HCT116 (cell line): ENCODE measurements at regions not wholly inside any gene's neighbourhood (a gene's known extent, or its start where the extent isn't known, plus 50 kb on each side); places are given as distances from the start of the nearest gene placed in this dataset.

ENCODE experiments used
- ATAC-seq: fragments of 200-7000 bp; cut with Tn5 transposase; 2 replicates; pipeline ENCODE4 v1.9.1; 2020; ENCODE audit warnings: mild to moderate bottlenecking, moderate library complexity
- BruUV-seq: library from RNA; stranded (reverse); fragments of 400-500 nt; replicated peaks from 2 replicates; lab custom pipeline; 2021; lab: Mats Ljungman, UMichigan
- CTCF ChIA-PET: fragments of 300-600 bp; sonication (Branson Sonifier 250); formaldehyde crosslinking; loops from one replicate; lab custom pipeline; 2021; ENCODE audit warnings: antibody characterized with exemption; lab: Charles Lee
- POLR2A ChIA-PET: fragments of 300-600, 350-600 bp; sonication (Branson Sonifier 250); formaldehyde crosslinking; loops from one replicate; lab custom pipeline; 2021; ENCODE audit warnings: antibody characterized with exemption; lab: Charles Lee
- RAD21 ChIA-PET, 2 experiments: fragments of 300-600 bp; sonication (Branson Sonifier 250); formaldehyde crosslinking; loops; one replicate each; lab custom pipeline; 2023; ENCODE audit warnings: low total read pairs in 2 of 2; ENCODE audit not compliant: uncharacterized antibody in 2 of 2, unreplicated experiment in 2 of 2, low non-redundant PET in 1 of 2; lab: Charles Lee
- DNase-seq: peaks from one replicate; pipeline ENCODE4 v3.0.0-alpha.2; 2010; ENCODE audit warnings: low read depth, low spot score
- H2AFZ ChIP-seq: fragments of 200-600 bp; shearing (Covaris generic), sonication (generic); 2 replicates; pipeline ENCODE4 v1.6.1; 2017; ENCODE audit warnings: low read depth, mixed run types, mixed read lengths, antibody characterized with exemption, low read length; ENCODE audit not compliant: poor library complexity, severe bottlenecking
- H3K27ac ChIP-seq: 2 replicates; pipeline ENCODE4 v1.5.1; 2012; ENCODE audit warnings: low read depth, low read length
- H3K27me3 ChIP-seq: fragments of 200-600 bp; sonication (generic); 2 replicates; pipeline ENCODE4 v1.6.1; 2016; ENCODE audit warnings: mixed run types, low read length, mixed read lengths; ENCODE audit not compliant: insufficient read depth
- H3K36me3 ChIP-seq, 2 experiments: fragments of 200-500 bp in 1 of 2; fragments of 200-600 bp in 1 of 2; sonication (Bioruptor generic) in 1 of 2; sonication (generic) in 1 of 2; 2 replicates each; pipeline versions ENCODE4 v1.5.1 to v1.6.1; 2014 to 2016; ENCODE audit warnings: low read length in 2 of 2, inconsistent platforms in 1 of 2, mixed read lengths in 1 of 2, mixed run types in 1 of 2; ENCODE audit not compliant: insufficient read depth in 2 of 2, control insufficient read depth in 1 of 2
- H3K4me1 ChIP-seq, 2 experiments: fragments of 200-600 bp in 1 of 2; sonication (generic) in 1 of 2; 2 replicates each; pipeline versions ENCODE4 v1.5.1 to v1.6.1; 2012 to 2017; ENCODE audit warnings: low read length in 2 of 2, inconsistent platforms in 1 of 2, mild to moderate bottlenecking in 1 of 2, mixed read lengths in 1 of 2, mixed run types in 1 of 2, moderate library complexity in 1 of 2; ENCODE audit not compliant: insufficient read depth in 2 of 2, control insufficient read depth in 1 of 2
- H3K4me2 ChIP-seq: fragments of 200-600 bp; sonication (generic); 2 replicates; pipeline ENCODE4 v1.6.1; 2017; ENCODE audit warnings: mixed run types, low read length, mixed read lengths
- H3K4me3 ChIP-seq, 2 experiments: fragments of 200-600 bp in 1 of 2; sonication (generic) in 1 of 2; replicated peaks in 1 of 2; 2 replicates each; pipeline ENCODE4 v1.5.1; 2011 to 2016; ENCODE audit warnings: low read length in 2 of 2, control low read depth in 1 of 2, low read depth in 1 of 2, mild to moderate bottlenecking in 1 of 2, mixed read lengths in 1 of 2, mixed run types in 1 of 2
- H3K79me2 ChIP-seq: fragments of 200-600 bp; sonication (generic); 2 replicates; pipeline ENCODE4 v1.6.1; 2017; ENCODE audit warnings: mild to moderate bottlenecking, mixed run types, low read length, moderate library complexity, mixed read lengths; ENCODE audit not compliant: insufficient read depth
- H3K9ac ChIP-seq: fragments of 200-600 bp; sonication (generic); 2 replicates; pipeline ENCODE4 v1.6.1; 2016; ENCODE audit warnings: low read length, mixed read lengths
- H3K9me2 ChIP-seq: fragments of 200-600 bp; sonication (generic), shearing (Covaris generic); 2 replicates; pipeline ENCODE4 v1.6.1; 2017; ENCODE audit warnings: mixed run types, mild to moderate bottlenecking, moderate library complexity; ENCODE audit not compliant: insufficient read depth
- H3K9me3 ChIP-seq, 2 experiments: fragments of 200-500 bp in 1 of 2; fragments of 200-600 bp in 1 of 2; sonication (Bioruptor generic) in 1 of 2; sonication (generic) in 1 of 2; 2 replicates each; pipeline ENCODE4 v1.6.1; 2014 to 2017; ENCODE audit warnings: low read length in 2 of 2, mixed read lengths in 2 of 2, inconsistent platforms in 1 of 2, low read depth in 1 of 2, mild to moderate bottlenecking in 1 of 2, mixed run types in 1 of 2, moderate library complexity in 1 of 2; ENCODE audit not compliant: control insufficient read depth in 1 of 2, insufficient read depth in 1 of 2
- H4K20me1 ChIP-seq: fragments of 200-600 bp; sonication (generic), shearing (Covaris generic); 2 replicates; pipeline ENCODE4 v1.6.1; 2017; ENCODE audit warnings: mixed run types, mild to moderate bottlenecking, moderate library complexity; ENCODE audit not compliant: insufficient read depth
- CBX3 ChIP-seq: IDR thresholded peaks from 2 replicates; pipeline ENCODE4 v1.6.1; 2012; ENCODE audit warnings: low read depth
- EZH2phosphoT487 ChIP-seq: fragments of 200-600 bp; IDR thresholded peaks from 2 replicates; pipeline ENCODE4 v1.6.1; 2018; ENCODE audit warnings: antibody characterized with exemption, borderline replicate concordance
- FOSL1 ChIP-seq: IDR thresholded peaks from 2 replicates; pipeline ENCODE4 v1.6.1; 2012; ENCODE audit warnings: low read depth
- POLR2AphosphoS5 ChIP-seq: IDR thresholded peaks from 2 replicates; pipeline ENCODE4 v1.6.1; 2011; ENCODE audit warnings: mild to moderate bottlenecking, low read depth, low read length, moderate library complexity
- RAD21 ChIP-seq: IDR thresholded peaks from 2 replicates; pipeline ENCODE4 v1.6.1; 2012; ENCODE audit warnings: low read depth, mild to moderate bottlenecking
- SP1 ChIP-seq: IDR thresholded peaks from 2 replicates; pipeline ENCODE4 v1.6.1; 2012; ENCODE audit warnings: low read depth
- TCF7L2 ChIP-seq: IDR thresholded peaks from 2 replicates; pipeline ENCODE4 v1.7.0; 2011; ENCODE audit warnings: borderline replicate concordance, inconsistent platforms; ENCODE audit not compliant: insufficient read depth, insufficient read length; ENCODE audit errors: extremely low read depth
- ZFX ChIP-seq: fragments of 450-650 bp; IDR thresholded peaks from 2 replicates; pipeline ENCODE4 v1.6.1; 2017
- ZNF274 ChIP-seq: fragments of 200-500 bp; sonication (Bioruptor generic); IDR thresholded peaks from 2 replicates; pipeline ENCODE4 v1.6.1; 2014; ENCODE audit warnings: mild to moderate bottlenecking, low read depth, low read length, inconsistent platforms
- intact Hi-C: fragments of 100-400 bp; cut with micrococcal nuclease; formaldehyde crosslinking; loops from 2 replicates; pipeline ENCODE4 v1.10.0; 2022
- TF ChIP-seq, protein P1 (sequence below): IDR thresholded peaks from 2 replicates; pipeline ENCODE4 v1.6.1; 2012; ENCODE audit warnings: low read depth
- TF ChIP-seq, protein P2 (sequence below): IDR thresholded peaks from 2 replicates; pipeline ENCODE4 v1.6.1; 2012

DNA sequence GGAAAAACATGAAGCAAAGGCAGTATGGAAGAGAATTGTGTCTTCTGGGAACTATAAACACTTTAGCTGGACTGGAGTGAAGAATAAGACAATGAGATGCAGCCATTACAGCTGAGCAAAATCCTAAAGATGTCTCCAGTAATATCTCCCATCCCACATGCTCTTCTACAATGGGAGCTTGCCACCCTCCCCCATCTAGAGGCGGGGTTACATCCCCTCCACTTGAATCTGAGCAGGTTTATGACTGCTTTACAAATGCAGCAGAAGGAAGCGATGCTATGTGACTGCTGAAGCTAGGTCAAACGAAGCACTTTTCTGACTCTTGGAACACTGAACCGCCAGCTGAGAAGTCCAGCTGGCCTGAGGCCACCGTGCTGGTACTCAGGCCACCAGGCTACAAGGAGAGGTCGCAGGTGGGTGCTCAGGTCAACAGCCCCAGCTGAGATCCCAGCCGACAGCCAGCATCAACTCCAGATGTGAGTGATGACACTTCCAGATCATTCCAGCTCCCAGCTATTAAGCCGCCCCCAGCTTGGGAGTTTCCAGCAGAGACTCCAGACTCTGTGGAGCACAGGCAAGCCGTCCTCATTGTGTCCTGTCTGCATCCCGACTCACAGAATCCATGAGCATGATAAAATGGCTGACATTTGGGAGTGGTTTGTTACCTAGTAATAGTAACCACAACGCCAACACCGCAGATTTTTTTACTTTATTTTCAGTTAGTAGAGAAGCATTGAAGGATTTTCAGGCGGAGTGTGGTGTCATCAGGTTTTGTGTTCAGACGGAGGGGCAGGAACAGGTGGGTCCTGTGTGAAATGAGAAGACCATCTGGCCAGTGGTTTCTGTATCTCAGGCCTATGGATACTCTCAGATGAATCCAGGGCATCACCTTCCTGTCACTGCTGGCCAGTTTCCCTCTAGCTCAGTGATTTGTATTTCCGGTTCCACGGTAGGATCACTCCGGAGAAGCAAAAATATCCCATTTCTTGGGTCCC, 89.3 kb downstream of the NPY start:
- Histone ChIP-seq H3K27me3 (no peaks in the 10 kb centered on the region), H3K9me3 (no peaks in the 10 kb centered on the region), H3K36me3 (no peaks in the 10 kb centered on the region), H3K4me1 (no peaks in the 10 kb centered on the region), H3K9me2 (no peaks in the 10 kb centered on the region), H3K27ac (no peak overlapping the region), H4K20me1 (no peaks in the 10 kb centered on the region), H3K4me2 (no peak overlapping the region), H3K9ac (no peak overlapping the region), H2AFZ (no peak overlapping the region), H3K4me3 (no peak overlapping the region), H3K79me2 (no peaks in the 10 kb centered on the region)
- no peak for ATAC-seq
- intact Hi-C loops, result no loop called here
- BruUV-seq, result no TSS peak
- no peak for TF ChIP-seq EZH2phosphoT487
- TF ChIP-seq POLR2AphosphoS5, result no peak
- TF ChIP-seq TCF7L2, result no peak
- no peak for TF ChIP-seq FOSL1
- TF ChIP-seq, protein P1, sequence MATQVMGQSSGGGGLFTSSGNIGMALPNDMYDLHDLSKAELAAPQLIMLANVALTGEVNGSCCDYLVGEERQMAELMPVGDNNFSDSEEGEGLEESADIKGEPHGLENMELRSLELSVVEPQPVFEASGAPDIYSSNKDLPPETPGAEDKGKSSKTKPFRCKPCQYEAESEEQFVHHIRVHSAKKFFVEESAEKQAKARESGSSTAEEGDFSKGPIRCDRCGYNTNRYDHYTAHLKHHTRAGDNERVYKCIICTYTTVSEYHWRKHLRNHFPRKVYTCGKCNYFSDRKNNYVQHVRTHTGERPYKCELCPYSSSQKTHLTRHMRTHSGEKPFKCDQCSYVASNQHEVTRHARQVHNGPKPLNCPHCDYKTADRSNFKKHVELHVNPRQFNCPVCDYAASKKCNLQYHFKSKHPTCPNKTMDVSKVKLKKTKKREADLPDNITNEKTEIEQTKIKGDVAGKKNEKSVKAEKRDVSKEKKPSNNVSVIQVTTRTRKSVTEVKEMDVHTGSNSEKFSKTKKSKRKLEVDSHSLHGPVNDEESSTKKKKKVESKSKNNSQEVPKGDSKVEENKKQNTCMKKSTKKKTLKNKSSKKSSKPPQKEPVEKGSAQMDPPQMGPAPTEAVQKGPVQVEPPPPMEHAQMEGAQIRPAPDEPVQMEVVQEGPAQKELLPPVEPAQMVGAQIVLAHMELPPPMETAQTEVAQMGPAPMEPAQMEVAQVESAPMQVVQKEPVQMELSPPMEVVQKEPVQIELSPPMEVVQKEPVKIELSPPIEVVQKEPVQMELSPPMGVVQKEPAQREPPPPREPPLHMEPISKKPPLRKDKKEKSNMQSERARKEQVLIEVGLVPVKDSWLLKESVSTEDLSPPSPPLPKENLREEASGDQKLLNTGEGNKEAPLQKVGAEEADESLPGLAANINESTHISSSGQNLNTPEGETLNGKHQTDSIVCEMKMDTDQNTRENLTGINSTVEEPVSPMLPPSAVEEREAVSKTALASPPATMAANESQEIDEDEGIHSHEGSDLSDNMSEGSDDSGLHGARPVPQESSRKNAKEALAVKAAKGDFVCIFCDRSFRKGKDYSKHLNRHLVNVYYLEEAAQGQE, result no peak
- no peak for TF ChIP-seq RAD21
- TF ChIP-seq SP1, result no peak
- no peak for TF ChIP-seq CBX3
- no peak for TF ChIP-seq ZFX
- TF ChIP-seq, protein P2, sequence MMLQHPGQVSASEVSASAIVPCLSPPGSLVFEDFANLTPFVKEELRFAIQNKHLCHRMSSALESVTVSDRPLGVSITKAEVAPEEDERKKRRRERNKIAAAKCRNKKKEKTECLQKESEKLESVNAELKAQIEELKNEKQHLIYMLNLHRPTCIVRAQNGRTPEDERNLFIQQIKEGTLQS, result no peak
- no peak for TF ChIP-seq ZNF274
- POLR2A ChIA-PET, result no interaction called here
- no peak for DNase-seq
- CTCF ChIA-PET, result no interaction called here
- RAD21 ChIA-PET, result no interaction called here
